ENCODE measurements at regions not wholly inside any gene's neighbourhood (a gene's known extent, or its start where the extent isn't known, plus 50 kb on each side); places are given as distances from the start of the nearest gene placed in this dataset.
A peak's percentile ranks its signal among the peaks of the same experiment; 100 is the strongest.
"Not testable (repeated sequence)": the region's sequence is repeated elsewhere in the genome, so short reads cannot be mapped to it uniquely, and the experiment has no call there.

DNA sequence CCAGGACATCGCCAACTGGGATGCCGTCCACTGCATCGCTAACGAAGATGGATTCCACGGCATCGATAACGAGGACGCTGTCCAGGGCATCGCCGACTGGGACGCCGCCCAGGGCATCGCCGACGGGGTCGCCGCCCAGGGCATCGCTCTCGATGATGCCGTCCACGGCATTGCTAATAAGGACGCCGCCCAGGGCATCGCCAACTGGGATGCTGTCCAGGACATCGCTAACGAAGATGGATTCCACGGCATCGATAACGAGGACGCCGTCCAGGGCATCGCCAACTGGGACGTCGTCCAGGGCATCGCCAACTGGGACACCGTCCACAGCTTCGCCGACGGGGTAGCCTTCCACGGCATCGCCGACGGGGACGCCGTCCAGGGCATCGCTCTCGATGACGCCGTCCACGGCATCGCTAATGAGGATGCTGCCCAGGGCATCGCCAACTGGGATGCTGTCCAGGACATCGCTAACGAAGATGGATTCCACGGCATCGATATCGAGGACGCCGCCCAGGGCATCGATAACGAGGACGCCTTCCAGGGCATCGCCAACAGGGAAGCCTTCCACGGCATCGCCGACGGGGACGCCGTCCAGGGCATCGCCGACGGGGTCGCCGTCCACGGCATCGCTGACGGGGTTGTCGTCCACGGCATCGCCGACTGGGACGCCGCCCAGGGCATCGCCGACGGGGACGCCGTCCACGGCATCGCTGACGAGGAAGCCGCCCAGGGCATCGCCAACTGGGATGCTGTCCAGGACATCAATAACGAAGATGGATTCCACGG is 948.4 kb downstream of the TUBA3C start:
- WGBS, 2 donors, result 92 to 95% methylated on average over 35 to 95 of the region's 95 CpGs
- Histone ChIP-seq H3K27me3 (no peaks in the 10 kb centered on the region), H3K4me3 (no peak overlapping the region), H3K4me1 (no peaks in the 10 kb centered on the region), H3K36me3 (no peaks in the 10 kb centered on the region), H3K27ac (no peak overlapping the region), H3K9me3 (peaks cover 0 to 41% (median 0%) of the 10 kb centered on the region in 4 donors)
- peak in 1 of 2 donors; percentile 73 for DNase-seq
- ATAC-seq (ENCODE audit: low FRiP score in 2 of 2), result no peak
- TF ChIP-seq, protein P1, sequence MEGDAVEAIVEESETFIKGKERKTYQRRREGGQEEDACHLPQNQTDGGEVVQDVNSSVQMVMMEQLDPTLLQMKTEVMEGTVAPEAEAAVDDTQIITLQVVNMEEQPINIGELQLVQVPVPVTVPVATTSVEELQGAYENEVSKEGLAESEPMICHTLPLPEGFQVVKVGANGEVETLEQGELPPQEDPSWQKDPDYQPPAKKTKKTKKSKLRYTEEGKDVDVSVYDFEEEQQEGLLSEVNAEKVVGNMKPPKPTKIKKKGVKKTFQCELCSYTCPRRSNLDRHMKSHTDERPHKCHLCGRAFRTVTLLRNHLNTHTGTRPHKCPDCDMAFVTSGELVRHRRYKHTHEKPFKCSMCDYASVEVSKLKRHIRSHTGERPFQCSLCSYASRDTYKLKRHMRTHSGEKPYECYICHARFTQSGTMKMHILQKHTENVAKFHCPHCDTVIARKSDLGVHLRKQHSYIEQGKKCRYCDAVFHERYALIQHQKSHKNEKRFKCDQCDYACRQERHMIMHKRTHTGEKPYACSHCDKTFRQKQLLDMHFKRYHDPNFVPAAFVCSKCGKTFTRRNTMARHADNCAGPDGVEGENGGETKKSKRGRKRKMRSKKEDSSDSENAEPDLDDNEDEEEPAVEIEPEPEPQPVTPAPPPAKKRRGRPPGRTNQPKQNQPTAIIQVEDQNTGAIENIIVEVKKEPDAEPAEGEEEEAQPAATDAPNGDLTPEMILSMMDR (IDR thresholded peaks at IDR 0.05), result no peak
- TF ChIP-seq EP300 (IDR thresholded peaks at IDR 0.05) (no peak), POLR2AphosphoS5 (IDR thresholded peaks at IDR 0.05) (no peak)

DNA sequence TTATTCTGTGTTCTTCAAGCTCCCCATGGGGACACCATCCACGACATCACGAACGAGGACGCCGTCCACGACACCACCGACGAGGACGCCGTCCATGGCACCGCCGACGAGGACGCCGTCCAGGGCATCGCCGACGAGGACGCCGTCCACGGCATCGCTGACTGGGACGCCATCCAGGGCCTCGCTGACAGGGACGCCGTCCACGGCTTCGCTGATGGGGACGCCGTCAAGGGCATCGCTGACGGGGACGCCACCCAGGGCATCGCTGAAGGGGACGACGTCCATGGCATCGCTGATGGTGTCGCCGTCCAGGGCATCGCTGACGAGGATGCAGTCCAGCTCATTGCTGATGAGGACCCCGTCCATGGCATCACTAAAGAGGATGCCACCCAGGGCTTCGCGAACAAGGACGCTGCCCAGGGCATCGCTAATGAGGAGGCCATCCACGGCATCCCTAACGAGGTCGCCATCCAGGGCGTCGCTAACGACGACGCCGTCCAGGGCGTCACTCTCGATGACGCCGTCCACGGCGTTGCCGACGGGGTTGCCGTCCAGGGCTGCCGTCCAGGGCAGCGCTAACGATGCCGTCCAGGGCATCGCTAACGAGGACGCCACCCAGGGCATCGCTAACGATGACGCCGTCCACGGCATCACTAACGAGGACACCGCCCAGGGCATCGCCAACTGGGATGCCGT is 949.2 kb downstream of the TUBA3C start:
- WGBS, 2 donors, result 91 to 96% methylated on average over 31 to 80 of the region's 80 CpGs
- ATAC-seq (ENCODE audit: low FRiP score in 2 of 2), result no peak
- H3K36me3 ChIP-seq, result no peaks in the 10 kb centered on the region
- no peaks in the 10 kb centered on the region for H3K4me1 ChIP-seq
- peak in 1 of 2 donors; percentile 74 for DNase-seq
- H3K27ac ChIP-seq, result no peak overlapping the region
- no peak overlapping the region for H3K4me3 ChIP-seq
- TF ChIP-seq, protein P1 (IDR thresholded peaks at IDR 0.05), result no peak
- no peak for TF ChIP-seq POLR2A (IDR thresholded peaks at IDR 0.05)
- H3K9me3 ChIP-seq, result peaks cover 0 to 39% (median 0%) of the 10 kb centered on the region in 4 donors
- H3K27me3 ChIP-seq, result no peaks in the 10 kb centered on the region

- H3K36me3 ChIP-seq; DNase-seq; ATAC-seq (ENCODE audit: low FRiP score in 2 of 2); H3K9me3 ChIP-seq; H3K27me3 ChIP-seq; H3K27ac ChIP-seq; H3K4me3 ChIP-seq; H3K4me1 ChIP-seq: not testable (repeated sequence)
- WGBS, 2 donors, result 61% methylated on average over 3 of the region's 3 CpGs; no CpG with 5 or more reads in 1 of the 2 donors
These were observed 957.2 kb downstream of the TUBA3C start for GRCh38 chr13:18224411-18224810.

DNA sequence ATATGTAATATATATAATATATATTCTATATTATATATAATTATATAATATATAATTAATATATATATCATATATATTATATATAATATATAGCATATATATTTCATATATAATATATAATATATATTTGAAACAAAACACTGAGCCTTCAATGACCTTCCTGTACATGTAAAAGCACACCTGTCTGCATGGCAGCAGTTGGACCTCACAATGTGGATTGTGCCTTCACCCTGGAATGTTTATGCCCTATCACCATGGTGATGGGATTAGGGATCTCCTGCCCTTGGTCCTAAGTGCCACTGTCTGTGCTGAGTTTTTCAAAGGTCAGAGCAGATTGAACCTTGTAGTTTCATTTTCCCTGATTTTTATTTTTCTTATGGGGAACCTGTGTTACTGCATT is 966.9 kb downstream of the TUBA3C start:
- not testable (repeated sequence) for DNase-seq, H3K27me3 ChIP-seq, H3K4me1 ChIP-seq, H3K4me3 ChIP-seq, H3K36me3 ChIP-seq, H3K9me3 ChIP-seq, H3K27ac ChIP-seq
- peak; percentile 50 to 73 for ATAC-seq (ENCODE audit: low FRiP score in 2 of 2)

- peak; percentile 54 to 55 for ATAC-seq (ENCODE audit: low FRiP score in 2 of 2)
- not testable (repeated sequence) for H3K9me3 ChIP-seq, H3K4me1 ChIP-seq, H3K27ac ChIP-seq, H3K4me3 ChIP-seq, H3K27me3 ChIP-seq, H3K36me3 ChIP-seq, DNase-seq
- WGBS, 2 donors, result 61 to 71% methylated on average over 2 of the region's 2 CpGs
These were observed 968.1 kb downstream of the TUBA3C start for GRCh38 chr13:18213511-18213910.

DNA sequence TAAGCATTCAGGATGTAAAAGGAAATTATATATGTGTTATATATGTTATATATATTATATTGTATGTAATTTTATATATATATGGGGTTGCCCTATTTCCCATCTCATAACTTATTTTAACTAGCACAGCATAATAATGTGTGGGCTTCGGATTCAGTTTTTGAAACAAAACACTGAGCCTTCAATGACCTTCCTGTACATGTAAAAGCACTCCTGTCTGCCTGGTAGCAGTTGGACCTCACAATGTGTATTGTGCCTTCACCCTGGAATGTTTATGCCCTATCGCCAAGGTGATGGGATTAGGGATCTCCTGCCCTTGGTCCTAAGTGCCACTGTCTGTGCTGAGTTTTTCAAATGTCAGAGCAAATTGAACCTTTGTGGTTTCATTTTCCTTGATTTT is 968.8 kb downstream of the TUBA3C start:
- ATAC-seq (ENCODE audit: low FRiP score in 2 of 2), result peak; percentile 80 to 95
- Histone ChIP-seq H3K4me3 (no peak overlapping the region), H3K27me3 (no peaks in the 10 kb centered on the region), H3K36me3 (no peaks in the 10 kb centered on the region), H3K27ac (no peak overlapping the region), H3K9me3 (peaks cover 0 to 7% (median 2%) of the 10 kb centered on the region in 4 donors), H3K4me1 (no peaks in the 10 kb centered on the region)
- 45 to 71% methylated on average over 2 of the region's 2 CpGs for WGBS, 2 donors
- no peak for DNase-seq
- TF ChIP-seq POLR2AphosphoS5 (IDR thresholded peaks at IDR 0.05) (no peak), EP300 (IDR thresholded peaks at IDR 0.05) (no peak), POLR2A (IDR thresholded peaks at IDR 0.05) (no peak)
- TF ChIP-seq, protein P1 (IDR thresholded peaks at IDR 0.05), result no peak

DNA sequence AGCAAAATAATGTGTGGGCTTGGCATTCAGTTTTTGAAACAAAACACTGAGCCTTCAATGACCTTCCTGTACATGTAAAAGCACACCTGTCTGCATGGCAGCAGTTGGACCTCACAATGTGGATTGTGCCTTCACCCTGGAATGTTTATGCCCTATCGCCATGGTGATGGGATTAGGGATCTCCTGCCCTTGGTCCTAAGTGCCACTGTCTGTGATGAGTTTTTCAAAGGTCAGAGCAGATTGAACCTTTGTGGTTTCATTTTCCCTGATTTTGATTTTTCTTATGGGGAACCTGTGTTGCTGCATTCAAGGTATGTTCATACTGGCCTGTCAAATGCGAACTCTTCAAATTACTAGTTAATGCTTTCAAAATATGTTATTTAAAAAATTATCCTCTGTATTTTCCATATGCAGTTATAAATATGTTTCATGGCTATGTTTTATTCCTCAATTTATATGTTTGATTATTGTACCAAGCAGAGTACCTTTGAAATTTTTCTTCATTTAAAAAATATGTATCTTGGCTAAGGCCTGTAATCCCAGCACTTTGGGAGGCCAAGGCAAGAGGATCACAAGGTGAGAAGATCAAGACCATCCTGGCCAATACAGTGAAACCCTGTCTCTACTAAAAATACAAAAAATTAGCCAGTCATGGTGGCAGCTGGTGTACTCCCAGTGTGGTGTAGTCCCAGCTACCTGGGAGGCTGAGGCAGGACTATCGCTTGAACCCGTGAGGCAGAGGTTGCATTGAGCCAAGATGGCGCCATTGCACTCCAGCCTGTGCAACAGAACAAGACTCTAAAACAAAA is 969.7 kb downstream of the TUBA3C start:
- DNase-seq (peak in 1 of 2 donors; percentile 47), ATAC-seq (ENCODE audit: low FRiP score in 2 of 2) (peak; percentile 95 to 97)
- not testable (repeated sequence) for H3K27me3 ChIP-seq, H3K27ac ChIP-seq, H3K36me3 ChIP-seq, H3K4me3 ChIP-seq, H3K4me1 ChIP-seq
- 71 to 75% methylated on average over 5 of the region's 5 CpGs for WGBS, 2 donors
- H3K9me3 ChIP-seq, result peaks cover 0 to 11% (median 2%) of the 10 kb centered on the region in 4 donors

DNA sequence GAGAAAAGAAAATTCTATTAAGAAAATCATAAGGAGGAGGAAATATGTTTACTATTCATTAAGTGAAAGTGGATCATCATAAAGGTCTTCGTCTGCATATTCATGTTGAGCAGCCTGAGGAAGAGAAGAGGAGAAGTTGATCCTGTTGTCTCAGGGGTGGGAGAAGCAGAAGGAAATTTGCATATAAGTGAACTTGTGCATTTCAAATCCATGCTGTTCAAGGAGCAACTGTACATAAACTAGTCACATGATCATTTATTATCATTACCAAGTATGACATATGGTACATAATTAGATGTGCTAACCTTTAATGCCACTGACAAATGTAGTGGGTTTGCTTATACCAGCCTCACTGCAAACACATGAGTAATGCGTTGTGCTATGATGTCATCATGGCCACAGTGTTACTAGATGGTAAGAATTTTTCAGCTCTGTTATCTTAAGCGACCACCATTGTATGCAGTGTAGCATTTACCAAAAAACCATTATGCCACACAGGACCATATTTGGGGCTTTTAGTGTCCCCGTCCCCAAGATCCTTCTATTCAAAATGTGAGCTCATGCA is 976.9 kb downstream of the TUBA3C start:
- H3K27me3 ChIP-seq, H3K4me1 ChIP-seq, H3K27ac ChIP-seq, H3K4me3 ChIP-seq, H3K9me3 ChIP-seq, H3K36me3 ChIP-seq, DNase-seq: not testable (repeated sequence)
- WGBS, 2 donors, result 74 to 76% methylated on average over 3 to 4 of the region's 4 CpGs
- peak; percentile 66 to 81 for ATAC-seq (ENCODE audit: low FRiP score in 2 of 2)

DNA sequence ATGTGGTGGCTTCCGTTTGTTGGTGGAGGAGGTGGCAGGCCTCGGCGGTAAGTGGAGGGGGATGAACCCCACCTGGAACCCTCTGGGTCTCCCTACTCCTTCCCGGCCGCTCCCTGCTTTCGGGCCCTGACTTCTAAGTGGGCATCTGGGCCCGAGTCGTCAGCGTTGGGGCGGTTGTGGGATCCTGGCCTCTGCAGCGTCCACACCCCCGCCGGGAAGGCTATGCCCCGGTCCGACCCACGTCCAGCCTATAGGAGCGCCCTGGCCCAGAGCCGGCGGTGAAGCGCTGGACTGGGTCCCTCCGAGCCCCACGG is 986.3 kb downstream of the TUBA3C start:
- H3K36me3 ChIP-seq, H3K27ac ChIP-seq, H3K27me3 ChIP-seq, H3K4me1 ChIP-seq, H3K4me3 ChIP-seq: not testable (repeated sequence)
- DNase-seq (peak in 1 of 2 donors; percentile 44), ATAC-seq (ENCODE audit: low FRiP score in 2 of 2) (peak; percentile 18 to 56)
- peaks cover 0 to 12% (median 0%) of the 10 kb centered on the region in 4 donors for H3K9me3 ChIP-seq
- WGBS, 2 donors, result no CpG with 5 or more reads among the region's 22 CpGs
